GM12878 (cell line): ENCODE measurements at regions not wholly inside any gene's neighbourhood (a gene's known extent, or its start where the extent isn't known, plus 50 kb on each side); places are given as distances from the start of the nearest gene placed in this dataset.

Source experiments
- ATAC-seq: fragments of 200-7000 bp; cut with Tn5 transposase; 3 replicates; pipeline ENCODE4 v1.9.1; 2020; ENCODE audit warnings: mild to moderate bottlenecking, moderate library complexity
- BruUV-seq: library from RNA; stranded (reverse); fragments of 400-500 nt; replicated peaks from 2 replicates; lab custom pipeline; 2021; lab: Mats Ljungman, UMichigan
- CTCF ChIA-PET: fragments of 300-600 bp; sonication (Branson Sonifier 250); formaldehyde crosslinking; extraction: SDS; loops from one replicate; lab custom pipeline; 2021; ENCODE audit warnings: inconsistent platforms; lab: Yijun Ruan, JAX
- POLR2A ChIA-PET: fragments of 350-600 bp; formaldehyde crosslinking; extraction: SDS; loops from one replicate; lab custom pipeline; 2021; ENCODE audit warnings: inconsistent platforms; lab: Charles Lee
- RAD21 ChIA-PET: fragments of 300-600 bp; sonication (Branson Sonifier 250); formaldehyde crosslinking; loops from one replicate; lab custom pipeline; 2023; ENCODE audit warnings: antibody characterized with exemption; ENCODE audit not compliant: unreplicated experiment; lab: Charles Lee
- SMC1A ChIA-PET: fragments of 300-600 bp; sonication (Branson Sonifier 250); formaldehyde crosslinking; loops from one replicate; lab custom pipeline; 2023; ENCODE audit not compliant: unreplicated experiment, uncharacterized antibody; lab: Charles Lee
- DNase-seq: peaks from one replicate; pipeline ENCODE4 v3.0.0-alpha.2; 2011; ENCODE audit warnings: low read depth, low spot score
- FAIRE-seq: peaks from 3 replicates; lab custom pipeline; 2011; peaks lifted over from hg19 to GRCh38; lab: Jason Lieb, UNC
- H2AFZ ChIP-seq: 2 replicates; pipeline ENCODE4 v1.6.0; 2011; ENCODE audit warnings: low read depth, low read length, control low read depth; ENCODE audit not compliant: control insufficient read depth
- H3K27ac ChIP-seq: 2 replicates; pipeline ENCODE4 v1.5.1; 2011; ENCODE audit warnings: control low read depth; ENCODE audit not compliant: control insufficient read depth, insufficient read depth
- H3K27me3 ChIP-seq, 2 experiments: replicated peaks in 1 of 2; 2 replicates each; pipeline versions ENCODE4 v1.6.0 to v1.6.1; 2011; ENCODE audit warnings: low read length in 1 of 2; ENCODE audit not compliant: control insufficient read depth in 2 of 2, insufficient read depth in 2 of 2
- H3K36me3 ChIP-seq, 2 experiments: 2 replicates each; pipeline ENCODE4 v1.5.1; 2011; ENCODE audit warnings: low read length in 1 of 2; ENCODE audit not compliant: control insufficient read depth in 2 of 2, insufficient read depth in 2 of 2
- H3K4me1 ChIP-seq: 2 replicates; pipeline ENCODE4 v1.6.1; 2011; ENCODE audit warnings: mild to moderate bottlenecking, low read length, moderate library complexity, mixed read lengths; ENCODE audit not compliant: control insufficient read depth, insufficient read depth
- H3K4me2 ChIP-seq: 2 replicates; pipeline ENCODE4 v1.6.0; 2011; ENCODE audit warnings: control low read depth; ENCODE audit not compliant: control insufficient read depth, insufficient read depth
- H3K4me3 ChIP-seq: fragments of 200-600 bp; sonication (generic); 2 replicates; pipeline ENCODE4 v1.5.1; 2016
- H3K79me2 ChIP-seq: 2 replicates; pipeline ENCODE4 v1.6.0; 2011; ENCODE audit warnings: low read length; ENCODE audit not compliant: control insufficient read depth, insufficient read depth
- H3K9ac ChIP-seq: 2 replicates; pipeline ENCODE4 v1.8.0; 2011; ENCODE audit warnings: low read length, control low read depth, mixed read lengths; ENCODE audit not compliant: control insufficient read depth, insufficient read depth
- H3K9me3 ChIP-seq: replicated peaks from 3 replicates; pipeline ENCODE4 v1.5.1; 2011; ENCODE audit warnings: mild to moderate bottlenecking, low read length; ENCODE audit not compliant: control insufficient read depth, insufficient read depth
- H4K20me1 ChIP-seq: 2 replicates; pipeline ENCODE4 v1.6.0; 2011; ENCODE audit not compliant: control insufficient read depth, insufficient read depth
- ASH2L ChIP-seq: fragments of 300-600, 200-600 bp; sonication (generic); IDR thresholded peaks from 2 replicates; pipeline ENCODE4 v1.6.1; 2017; ENCODE audit warnings: low read depth, mild to moderate bottlenecking, borderline replicate concordance
- CHD2 ChIP-seq: IDR thresholded peaks from 2 replicates; pipeline ENCODE4 v1.6.1; 2011; ENCODE audit warnings: low read depth, low read length, improper control_type of control experiment, borderline replicate concordance
- CREM ChIP-seq: IDR thresholded peaks from 2 replicates; pipeline ENCODE4 v1.6.1; 2014; ENCODE audit warnings: antibody characterized with exemption, low read depth
- MTA3 ChIP-seq: IDR thresholded peaks from 2 replicates; pipeline ENCODE4 v1.6.1; 2012; ENCODE audit warnings: low read length, inconsistent platforms, borderline replicate concordance
- RBBP5 ChIP-seq: fragments of 200-600 bp; sonication (generic); conservative IDR thresholded peaks from 2 replicates; pipeline ENCODE4 v1.6.1; 2016
- SIX5 ChIP-seq: IDR thresholded peaks from 2 replicates; pipeline ENCODE4 v1.6.1; 2011; ENCODE audit warnings: mild to moderate bottlenecking, low read depth, low read length, moderate library complexity; ENCODE audit not compliant: severe bottlenecking
- SMARCA5 ChIP-seq: fragments of 450-650 bp; IDR thresholded peaks from 2 replicates; pipeline ENCODE4 v1.6.1; 2017; ENCODE audit warnings: mild to moderate bottlenecking
- SPI1 ChIP-seq: IDR thresholded peaks from 2 replicates; pipeline ENCODE4 v1.6.1; 2011; ENCODE audit warnings: low read depth, mild to moderate bottlenecking, low read length, moderate library complexity, borderline replicate concordance; ENCODE audit not compliant: insufficient read depth
- SREBF2 ChIP-seq: IDR thresholded peaks from 2 replicates; pipeline ENCODE4 v1.6.1; 2012; ENCODE audit warnings: mild to moderate bottlenecking, low read length
- SUZ12 ChIP-seq: fragments of 200-600 bp; sonication (generic); IDR thresholded peaks from one replicate; pipeline ENCODE4 v1.6.1; 2018; ENCODE audit warnings: antibody characterized with exemption, mild to moderate bottlenecking; ENCODE audit not compliant: unreplicated experiment
- ZSCAN29 ChIP-seq: fragments of 450-650 bp; IDR thresholded peaks from 2 replicates; pipeline ENCODE4 v1.6.1; 2017; ENCODE audit warnings: mild to moderate bottlenecking, moderate library complexity
- WGBS: methylation state at CpG from one replicate; pipeline ENCODE4 v1.1.6; 2016; ENCODE audit warnings: low lambda C conversion rate; ENCODE audit not compliant: insufficient replicate concordance, insufficient coverage; ENCODE audit errors: missing lambda C conversion rate; 5-methylcytosine and 5-hydroxymethylcytosine counted together
- in situ Hi-C: fragments of 300-500 bp; cut with MboI; formaldehyde crosslinking; loops from 9 replicates; pipeline ENCODE4 v1.14.3; 2018; ENCODE audit warnings: mixed read lengths
- intact Hi-C: fragments of 100-400 bp; cut with micrococcal nuclease; formaldehyde crosslinking; loops from one replicate; pipeline ENCODE4 v1.14.2; 2022; ENCODE audit not compliant: unreplicated experiment
- TF ChIP-seq, protein P1 (sequence below): fragments of 450-650 bp; conservative IDR thresholded peaks from 2 replicates; pipeline ENCODE4 v1.6.1; 2017; ENCODE audit warnings: mild to moderate bottlenecking, moderate library complexity
- TF ChIP-seq, protein P2 (sequence below): fragments of 450-650 bp; IDR thresholded peaks from 2 replicates; pipeline ENCODE4 v1.6.1; 2017; ENCODE audit warnings: mild to moderate bottlenecking
- TF ChIP-seq, protein P3 (sequence below): fragments of 450-650 bp; IDR thresholded peaks from 2 replicates; pipeline ENCODE4 v1.6.1; 2017; ENCODE audit warnings: mild to moderate bottlenecking, low read depth, inconsistent platforms; ENCODE audit not compliant: poor library complexity, severe bottlenecking
- TF ChIP-seq, protein P4 (sequence below): fragments of 450-650 bp; IDR thresholded peaks from 2 replicates; pipeline ENCODE4 v1.6.1; 2016; ENCODE audit warnings: mild to moderate bottlenecking
- TF ChIP-seq, protein P5 (sequence below): fragments of 450-650 bp; IDR thresholded peaks from 2 replicates; pipeline ENCODE4 v1.6.1; 2017; ENCODE audit warnings: antibody characterized with exemption, mild to moderate bottlenecking, moderate library complexity

DNA sequence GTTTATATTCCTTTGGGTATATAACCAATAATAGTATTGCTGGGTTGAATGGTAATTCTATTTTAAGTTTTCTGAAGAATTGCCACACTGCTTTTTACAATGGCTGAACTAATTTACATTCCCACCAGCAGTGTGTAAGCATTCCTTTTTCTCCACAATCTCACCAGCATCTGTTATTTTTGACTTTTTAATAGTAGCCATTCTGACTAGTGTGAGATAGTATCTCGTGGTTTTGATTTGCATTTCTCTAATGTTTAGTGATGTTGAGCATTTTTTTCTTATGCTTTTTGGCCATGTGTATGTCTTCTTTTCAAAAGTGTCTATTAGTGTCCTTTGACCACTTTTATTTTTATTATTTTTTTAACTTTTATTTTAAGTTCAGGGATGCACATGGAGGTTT lies 275.3 kb downstream of the METTL15 start:
- H3K79me2 ChIP-seq, result no peaks in the 10 kb centered on the region
- FAIRE-seq, result no peak
- POLR2A ChIA-PET, result no interaction called here
- no peaks in the 10 kb centered on the region for H3K27me3 ChIP-seq
- BruUV-seq, result no TSS peak
- H2AFZ ChIP-seq, result no peak overlapping the region
- H3K9ac ChIP-seq, result no peak overlapping the region
- CTCF ChIA-PET, result interaction anchor here (1.2 kb wide), 1 partner anchor 17 kb away, joined by 3 read pairs; no protein-coding TSS in a partner anchor
- RAD21 ChIA-PET, result no interaction called here
- no peaks in the 10 kb centered on the region for H4K20me1 ChIP-seq
- H3K27ac ChIP-seq, result no peak overlapping the region
- H3K4me1 ChIP-seq, result no peaks in the 10 kb centered on the region
- SMC1A ChIA-PET, result no interaction called here
- intact Hi-C loops (no loop called here), in situ Hi-C loops (no loop called here)
- DNase-seq, result no peak
- no peak for ATAC-seq
- H3K36me3 ChIP-seq, result no peaks in the 10 kb centered on the region
- H3K4me3 ChIP-seq, result no peak overlapping the region
- no peaks in the 10 kb centered on the region; the same call in 2 of the 3 replicates for H3K9me3 ChIP-seq
- WGBS, result 0% methylated on average over 1 of the region's 1 CpG
- no peak overlapping the region for H3K4me2 ChIP-seq
- TF ChIP-seq, protein P1, sequence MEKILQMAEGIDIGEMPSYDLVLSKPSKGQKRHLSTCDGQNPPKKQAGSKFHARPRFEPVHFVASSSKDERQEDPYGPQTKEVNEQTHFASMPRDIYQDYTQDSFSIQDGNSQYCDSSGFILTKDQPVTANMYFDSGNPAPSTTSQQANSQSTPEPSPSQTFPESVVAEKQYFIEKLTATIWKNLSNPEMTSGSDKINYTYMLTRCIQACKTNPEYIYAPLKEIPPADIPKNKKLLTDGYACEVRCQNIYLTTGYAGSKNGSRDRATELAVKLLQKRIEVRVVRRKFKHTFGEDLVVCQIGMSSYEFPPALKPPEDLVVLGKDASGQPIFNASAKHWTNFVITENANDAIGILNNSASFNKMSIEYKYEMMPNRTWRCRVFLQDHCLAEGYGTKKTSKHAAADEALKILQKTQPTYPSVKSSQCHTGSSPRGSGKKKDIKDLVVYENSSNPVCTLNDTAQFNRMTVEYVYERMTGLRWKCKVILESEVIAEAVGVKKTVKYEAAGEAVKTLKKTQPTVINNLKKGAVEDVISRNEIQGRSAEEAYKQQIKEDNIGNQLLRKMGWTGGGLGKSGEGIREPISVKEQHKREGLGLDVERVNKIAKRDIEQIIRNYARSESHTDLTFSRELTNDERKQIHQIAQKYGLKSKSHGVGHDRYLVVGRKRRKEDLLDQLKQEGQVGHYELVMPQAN, result no peak
- TF ChIP-seq, protein P2, sequence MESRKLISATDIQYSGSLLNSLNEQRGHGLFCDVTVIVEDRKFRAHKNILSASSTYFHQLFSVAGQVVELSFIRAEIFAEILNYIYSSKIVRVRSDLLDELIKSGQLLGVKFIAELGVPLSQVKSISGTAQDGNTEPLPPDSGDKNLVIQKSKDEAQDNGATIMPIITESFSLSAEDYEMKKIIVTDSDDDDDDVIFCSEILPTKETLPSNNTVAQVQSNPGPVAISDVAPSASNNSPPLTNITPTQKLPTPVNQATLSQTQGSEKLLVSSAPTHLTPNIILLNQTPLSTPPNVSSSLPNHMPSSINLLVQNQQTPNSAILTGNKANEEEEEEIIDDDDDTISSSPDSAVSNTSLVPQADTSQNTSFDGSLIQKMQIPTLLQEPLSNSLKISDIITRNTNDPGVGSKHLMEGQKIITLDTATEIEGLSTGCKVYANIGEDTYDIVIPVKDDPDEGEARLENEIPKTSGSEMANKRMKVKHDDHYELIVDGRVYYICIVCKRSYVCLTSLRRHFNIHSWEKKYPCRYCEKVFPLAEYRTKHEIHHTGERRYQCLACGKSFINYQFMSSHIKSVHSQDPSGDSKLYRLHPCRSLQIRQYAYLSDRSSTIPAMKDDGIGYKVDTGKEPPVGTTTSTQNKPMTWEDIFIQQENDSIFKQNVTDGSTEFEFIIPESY, result no peak
- TF ChIP-seq CHD2 (no peak), RBBP5 (no peak), ASH2L (no peak), SUZ12 (no peak), CREM (no peak), ZSCAN29 (no peak), SMARCA5 (no peak), SIX5 (no peak), MTA3 (no peak), SPI1 (no peak), SREBF2 (no peak)
- TF ChIP-seq, protein P3, sequence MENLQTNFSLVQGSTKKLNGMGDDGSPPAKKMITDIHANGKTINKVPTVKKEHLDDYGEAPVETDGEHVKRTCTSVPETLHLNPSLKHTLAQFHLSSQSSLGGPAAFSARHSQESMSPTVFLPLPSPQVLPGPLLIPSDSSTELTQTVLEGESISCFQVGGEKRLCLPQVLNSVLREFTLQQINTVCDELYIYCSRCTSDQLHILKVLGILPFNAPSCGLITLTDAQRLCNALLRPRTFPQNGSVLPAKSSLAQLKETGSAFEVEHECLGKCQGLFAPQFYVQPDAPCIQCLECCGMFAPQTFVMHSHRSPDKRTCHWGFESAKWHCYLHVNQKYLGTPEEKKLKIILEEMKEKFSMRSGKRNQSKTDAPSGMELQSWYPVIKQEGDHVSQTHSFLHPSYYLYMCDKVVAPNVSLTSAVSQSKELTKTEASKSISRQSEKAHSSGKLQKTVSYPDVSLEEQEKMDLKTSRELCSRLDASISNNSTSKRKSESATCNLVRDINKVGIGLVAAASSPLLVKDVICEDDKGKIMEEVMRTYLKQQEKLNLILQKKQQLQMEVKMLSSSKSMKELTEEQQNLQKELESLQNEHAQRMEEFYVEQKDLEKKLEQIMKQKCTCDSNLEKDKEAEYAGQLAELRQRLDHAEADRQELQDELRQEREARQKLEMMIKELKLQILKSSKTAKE, result no peak
- TF ChIP-seq, protein P4, sequence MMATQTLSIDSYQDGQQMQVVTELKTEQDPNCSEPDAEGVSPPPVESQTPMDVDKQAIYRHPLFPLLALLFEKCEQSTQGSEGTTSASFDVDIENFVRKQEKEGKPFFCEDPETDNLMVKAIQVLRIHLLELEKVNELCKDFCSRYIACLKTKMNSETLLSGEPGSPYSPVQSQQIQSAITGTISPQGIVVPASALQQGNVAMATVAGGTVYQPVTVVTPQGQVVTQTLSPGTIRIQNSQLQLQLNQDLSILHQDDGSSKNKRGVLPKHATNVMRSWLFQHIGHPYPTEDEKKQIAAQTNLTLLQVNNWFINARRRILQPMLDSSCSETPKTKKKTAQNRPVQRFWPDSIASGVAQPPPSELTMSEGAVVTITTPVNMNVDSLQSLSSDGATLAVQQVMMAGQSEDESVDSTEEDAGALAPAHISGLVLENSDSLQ, result no peak
- TF ChIP-seq, protein P5, sequence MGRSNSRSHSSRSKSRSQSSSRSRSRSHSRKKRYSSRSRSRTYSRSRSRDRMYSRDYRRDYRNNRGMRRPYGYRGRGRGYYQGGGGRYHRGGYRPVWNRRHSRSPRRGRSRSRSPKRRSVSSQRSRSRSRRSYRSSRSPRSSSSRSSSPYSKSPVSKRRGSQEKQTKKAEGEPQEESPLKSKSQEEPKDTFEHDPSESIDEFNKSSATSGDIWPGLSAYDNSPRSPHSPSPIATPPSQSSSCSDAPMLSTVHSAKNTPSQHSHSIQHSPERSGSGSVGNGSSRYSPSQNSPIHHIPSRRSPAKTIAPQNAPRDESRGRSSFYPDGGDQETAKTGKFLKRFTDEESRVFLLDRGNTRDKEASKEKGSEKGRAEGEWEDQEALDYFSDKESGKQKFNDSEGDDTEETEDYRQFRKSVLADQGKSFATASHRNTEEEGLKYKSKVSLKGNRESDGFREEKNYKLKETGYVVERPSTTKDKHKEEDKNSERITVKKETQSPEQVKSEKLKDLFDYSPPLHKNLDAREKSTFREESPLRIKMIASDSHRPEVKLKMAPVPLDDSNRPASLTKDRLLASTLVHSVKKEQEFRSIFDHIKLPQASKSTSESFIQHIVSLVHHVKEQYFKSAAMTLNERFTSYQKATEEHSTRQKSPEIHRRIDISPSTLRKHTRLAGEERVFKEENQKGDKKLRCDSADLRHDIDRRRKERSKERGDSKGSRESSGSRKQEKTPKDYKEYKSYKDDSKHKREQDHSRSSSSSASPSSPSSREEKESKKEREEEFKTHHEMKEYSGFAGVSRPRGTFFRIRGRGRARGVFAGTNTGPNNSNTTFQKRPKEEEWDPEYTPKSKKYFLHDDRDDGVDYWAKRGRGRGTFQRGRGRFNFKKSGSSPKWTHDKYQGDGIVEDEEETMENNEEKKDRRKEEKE, result no peak
